ENCODE measurements at regions not wholly inside any gene's neighbourhood (a gene's known extent, or its start where the extent isn't known, plus 50 kb on each side); places are given as distances from the start of the nearest gene placed in this dataset.
A peak's percentile ranks its signal among the peaks of the same experiment; 100 is the strongest.

- DNase-seq (ENCODE audit: low spot score): no peak
Measured at GRCh38 chr6:44636561-44637248, 249.2 kb downstream of the CDC5L start.

GRCh38 chr6:44641344-44642031 is 254.0 kb downstream of the CDC5L start:
- DNase-seq (ENCODE audit: low spot score): no peak

GRCh38 chr6:44642349-44642748 is 254.8 kb downstream of the CDC5L start:
- no peak for DNase-seq (ENCODE audit: low spot score)

GRCh38 chr6:44642870-44643522 is 255.5 kb downstream of the CDC5L start:
- no peak for DNase-seq (ENCODE audit: low spot score)

- no peak for DNase-seq (ENCODE audit: low spot score)
Measured at GRCh38 chr6:44645276-44645675, 257.8 kb downstream of the CDC5L start.

GRCh38 chr6:44646355-44646754 is 258.8 kb downstream of the CDC5L start:
- no peak for DNase-seq (ENCODE audit: low spot score)

GRCh38 chr6:44649365-44650025 is 262.0 kb downstream of the CDC5L start:
- DNase-seq (ENCODE audit: low spot score): no peak

GRCh38 chr6:44650495-44650894 is 263.0 kb downstream of the CDC5L start:
- no peak for DNase-seq (ENCODE audit: low spot score)

- no peak for DNase-seq (ENCODE audit: low spot score)
Measured at GRCh38 chr6:44650947-44651346, 263.4 kb downstream of the CDC5L start.

GRCh38 chr6:44651604-44652003 is 264.1 kb downstream of the CDC5L start:
- DNase-seq (ENCODE audit: low spot score): no peak

GRCh38 chr6:44652547-44652946 is 265.0 kb downstream of the CDC5L start:
- no peak for DNase-seq (ENCODE audit: low spot score)

GRCh38 chr6:44653091-44653490 is 265.6 kb downstream of the CDC5L start:
- no peak for DNase-seq (ENCODE audit: low spot score)

- DNase-seq (ENCODE audit: low spot score): no peak
Measured at GRCh38 chr6:44653761-44654218, 266.3 kb downstream of the CDC5L start.

GRCh38 chr6:44655412-44656342 is 268.2 kb downstream of the CDC5L start:
- DNase-seq (ENCODE audit: low spot score): peak; percentile 63

GRCh38 chr6:44656691-44657090 is 269.2 kb downstream of the CDC5L start:
- DNase-seq (ENCODE audit: low spot score): no peak

- no peak for DNase-seq (ENCODE audit: low spot score)
Measured at GRCh38 chr6:44657206-44657819, 269.8 kb downstream of the CDC5L start.

GRCh38 chr6:44658571-44658970 is 271.1 kb downstream of the CDC5L start:
- DNase-seq (ENCODE audit: low spot score): no peak

GRCh38 chr6:44659726-44660125 is 272.2 kb downstream of the CDC5L start:
- DNase-seq (ENCODE audit: low spot score): no peak

GRCh38 chr6:44660561-44661220 is 273.2 kb downstream of the CDC5L start:
- DNase-seq (ENCODE audit: low spot score): no peak

GRCh38 chr6:44661221-44662008 is 273.9 kb downstream of the CDC5L start:
- DNase-seq (ENCODE audit: low spot score): no peak

Data from germinal center (tissue), 1 donor.